GM19372 (cell line): ENCODE measurements at regions not wholly inside any gene's neighbourhood (a gene's known extent, or its start where the extent isn't known, plus 50 kb on each side); places are given as distances from the start of the nearest gene placed in this dataset.

Experiments
- ATAC-seq: cut with Tn5 transposase; IDR thresholded peaks from one replicate; pipeline ENCODE4 v1.9.1; 2021; ENCODE audit warnings: mild to moderate bottlenecking, low read depth, moderate library complexity; ENCODE audit not compliant: unreplicated experiment

DNA sequence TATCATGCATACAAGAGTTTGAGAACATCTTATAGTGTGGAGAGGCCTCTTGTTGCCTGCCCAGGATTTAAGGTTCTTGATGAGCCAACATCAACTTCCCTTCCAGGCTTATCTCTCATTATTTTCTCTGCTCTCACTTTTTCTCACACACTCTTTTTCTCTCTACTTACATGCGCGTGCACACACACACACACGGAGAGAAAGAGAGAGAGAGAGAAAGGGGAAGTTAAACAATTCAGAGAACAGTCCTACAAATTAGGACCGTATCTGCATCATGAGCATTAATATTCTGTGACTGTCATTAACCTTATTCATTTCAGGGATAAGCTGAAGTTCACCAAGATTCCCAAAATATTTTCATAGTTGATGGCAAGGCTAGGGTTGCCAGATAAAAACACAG lies 269.0 kb downstream of the ZNF621 start:
- ATAC-seq = no peak

DNA sequence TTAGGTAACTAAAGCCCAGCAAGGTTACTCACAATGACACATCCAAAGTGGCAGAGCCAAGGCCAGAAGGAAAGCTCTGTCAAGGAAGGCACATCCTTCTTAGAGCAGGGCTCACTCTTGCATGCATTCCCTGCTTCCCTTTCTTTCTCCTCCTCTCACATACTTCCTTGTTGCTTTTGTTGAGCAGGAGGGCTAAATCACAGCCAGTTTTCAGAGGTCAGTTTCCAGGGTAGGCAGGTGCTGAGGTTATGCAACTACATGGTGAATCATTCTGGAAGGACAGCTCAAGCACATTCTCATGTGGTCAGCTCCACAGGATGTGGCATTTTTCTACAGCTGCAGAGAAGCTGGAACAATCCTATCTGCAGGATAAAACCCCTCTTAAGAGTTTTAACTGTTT lies 275.6 kb downstream of the ZNF621 start:
- ATAC-seq = no peak

DNA sequence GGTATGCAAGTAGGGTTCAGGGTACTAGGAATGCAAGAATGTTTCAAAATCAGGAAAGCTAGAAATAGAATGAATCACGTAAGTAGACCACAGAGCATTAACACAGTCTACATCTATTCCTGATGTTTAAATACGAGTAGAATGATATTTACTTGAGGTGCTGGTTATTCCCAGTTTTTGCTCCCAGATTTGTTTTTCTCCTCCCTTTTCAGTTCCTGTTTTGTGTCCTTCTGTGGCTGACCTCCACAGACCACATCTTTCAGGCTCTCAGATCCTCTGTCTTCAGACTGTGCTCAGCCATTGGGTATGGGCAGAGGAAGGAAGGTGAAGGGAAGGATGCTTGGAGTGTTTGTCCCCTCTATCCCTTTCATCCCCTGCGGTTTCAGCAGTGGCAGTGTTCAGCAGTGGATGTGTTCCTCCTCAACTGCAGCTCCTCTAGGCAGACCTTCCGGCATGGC lies 276.6 kb downstream of the ZNF621 start:
- ATAC-seq = no peak

DNA sequence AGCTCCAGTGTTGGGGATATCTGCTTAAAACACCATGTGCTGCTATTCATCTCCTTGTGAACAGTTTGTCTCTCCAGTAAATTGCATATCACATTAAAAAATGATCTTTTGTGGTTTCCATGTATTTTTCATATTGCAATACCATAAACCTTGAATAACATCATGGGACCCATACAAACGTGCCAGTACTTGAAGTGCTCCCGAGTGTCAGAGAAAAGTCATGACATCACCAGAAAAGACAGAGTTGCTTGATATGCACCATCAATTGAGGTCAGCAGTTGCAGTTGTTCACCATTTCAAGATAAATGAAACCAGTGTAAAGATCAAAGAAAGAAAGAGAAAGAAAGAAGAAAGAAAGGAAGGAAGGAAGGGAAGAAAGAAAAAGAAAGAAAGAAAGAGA lies 278.6 kb downstream of the ZNF621 start:
- no peak for ATAC-seq

- ATAC-seq = no peak
Observed at GRCh38 chr3:40805456-40805855, 280.7 kb downstream of the ZNF621 start.

- ATAC-seq = no peak
Observed at GRCh38 chr3:40810813-40811212, 286.1 kb downstream of the ZNF621 start.

- ATAC-seq = no peak
Observed at GRCh38 chr3:40817017-40817416, 292.3 kb downstream of the ZNF621 start.

DNA sequence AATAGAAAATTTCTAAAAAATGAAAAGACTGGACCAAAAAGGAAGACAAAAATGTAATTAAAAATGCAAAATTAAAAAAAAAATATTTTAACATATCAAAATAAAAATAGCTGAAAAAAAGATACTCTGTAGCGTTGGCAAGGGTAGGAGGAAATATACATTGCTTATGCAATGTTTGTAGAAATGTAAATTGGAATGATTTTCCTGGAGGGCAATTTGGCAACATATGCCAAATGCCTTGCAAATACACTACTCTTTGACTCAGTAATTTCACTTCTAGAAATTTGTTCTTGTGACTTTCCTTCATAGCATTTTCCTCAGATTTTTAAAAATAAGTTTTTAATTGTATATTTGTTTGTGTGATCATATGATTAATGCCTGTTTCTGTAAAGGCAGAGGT lies 296.6 kb downstream of the ZNF621 start:
- ATAC-seq = no peak

DNA sequence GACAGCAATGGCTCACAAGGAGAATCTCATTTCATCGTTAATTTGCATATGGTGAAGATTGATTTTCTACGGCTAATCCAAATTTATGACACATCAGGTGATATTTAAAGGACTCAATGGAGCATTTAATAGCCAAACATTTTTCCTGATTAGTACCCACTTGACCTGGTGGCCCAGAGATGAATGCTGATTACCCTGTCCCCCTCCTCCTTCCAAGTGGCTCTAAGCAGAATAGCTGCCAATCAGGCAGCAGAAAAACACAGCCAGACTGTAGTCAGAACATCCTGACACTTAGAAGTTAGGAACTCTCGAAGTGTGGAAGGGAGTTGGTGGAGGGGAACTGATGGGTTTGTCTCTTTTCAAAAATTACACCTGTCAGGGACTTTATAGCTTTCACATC lies 302.5 kb downstream of the ZNF621 start:
- no peak for ATAC-seq

DNA sequence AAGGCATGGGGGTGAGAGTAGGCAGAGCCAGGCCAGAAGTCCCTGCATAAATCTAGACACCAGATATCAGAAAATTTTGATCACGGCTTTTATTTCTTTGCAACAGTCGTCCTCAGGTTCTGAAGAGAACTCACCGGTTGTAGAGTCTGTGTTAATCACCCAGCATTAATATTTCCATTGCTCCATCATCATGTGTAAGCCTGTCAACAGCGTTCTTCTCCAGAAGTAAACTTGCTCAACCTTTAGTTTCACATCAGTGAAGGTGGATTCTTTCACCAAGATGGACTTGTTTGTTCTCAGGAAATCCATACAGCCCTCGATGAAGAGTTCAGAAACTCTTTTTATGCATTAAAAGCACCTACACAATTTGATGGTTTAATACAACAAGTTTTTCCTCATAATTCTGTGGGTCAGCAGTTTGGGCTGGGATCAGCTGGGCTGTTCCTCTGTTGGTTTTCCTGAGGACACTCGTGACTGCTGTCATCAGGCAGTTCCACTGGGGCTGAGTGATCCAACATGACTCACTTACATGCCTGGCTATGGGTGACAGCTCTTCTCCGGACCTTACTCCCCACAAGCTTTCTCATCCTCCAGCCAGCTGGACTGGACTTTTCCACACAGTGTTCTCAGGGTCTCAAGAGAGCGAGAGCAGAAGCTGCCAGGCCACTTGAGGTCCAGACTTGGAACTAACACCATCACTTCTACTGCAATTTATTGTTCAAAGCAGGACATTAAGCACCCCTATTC lies 303.4 kb downstream of the ZNF621 start:
- ATAC-seq = no peak

GRCh38 chr3:40828741-40829415 lies 304.1 kb downstream of the ZNF621 start:
- ATAC-seq = no peak

GRCh38 chr3:40829876-40830275 lies 305.1 kb downstream of the ZNF621 start:
- ATAC-seq = no peak

DNA sequence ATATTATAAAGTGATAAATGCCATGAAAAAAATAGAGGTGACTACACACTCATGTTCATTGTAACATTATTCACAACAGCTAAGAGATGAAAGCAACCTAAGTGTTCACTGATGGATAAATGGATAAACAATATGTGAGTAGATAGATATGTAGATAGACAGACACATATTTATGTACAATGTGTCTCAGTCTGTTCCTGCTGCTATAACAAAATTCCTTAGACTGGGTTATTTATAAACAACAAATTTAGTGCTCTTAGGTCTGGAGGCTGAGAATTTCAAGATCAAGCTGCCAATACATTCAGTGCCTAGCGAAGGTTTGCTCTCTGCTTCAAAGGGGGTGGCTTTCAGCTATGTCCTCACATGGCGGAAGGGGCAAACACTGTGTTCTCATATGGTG lies 312.5 kb downstream of the ZNF621 start:
- ATAC-seq = no peak

- ATAC-seq = no peak
Observed at GRCh38 chr3:40841131-40841530, 316.4 kb downstream of the ZNF621 start.

GRCh38 chr3:40841570-40842109 lies 316.9 kb downstream of the ZNF621 start:
- ATAC-seq = no peak

GRCh38 chr3:40842714-40843113 lies 318.0 kb downstream of the ZNF621 start:
- no peak for ATAC-seq

DNA sequence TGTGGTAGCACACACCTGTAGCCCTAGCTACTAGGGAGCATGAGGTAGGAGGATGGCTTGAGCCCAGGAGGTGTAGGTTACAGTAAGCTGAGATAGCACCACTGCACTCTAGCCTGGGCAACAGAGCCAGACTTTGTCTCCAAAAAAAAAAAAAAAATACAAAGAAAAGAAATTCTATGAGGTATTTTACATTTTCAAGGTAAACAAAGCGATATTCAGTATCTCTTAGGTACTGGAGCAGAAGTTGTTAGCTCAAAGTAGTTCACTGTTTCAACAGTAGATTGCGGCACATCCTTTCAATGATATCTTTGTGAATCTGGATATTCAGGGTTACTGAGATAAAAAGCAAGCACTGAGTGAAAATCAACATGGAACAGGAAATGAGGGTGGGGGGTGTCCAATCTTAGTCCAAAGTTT lies 318.5 kb downstream of the ZNF621 start:
- ATAC-seq = no peak

DNA sequence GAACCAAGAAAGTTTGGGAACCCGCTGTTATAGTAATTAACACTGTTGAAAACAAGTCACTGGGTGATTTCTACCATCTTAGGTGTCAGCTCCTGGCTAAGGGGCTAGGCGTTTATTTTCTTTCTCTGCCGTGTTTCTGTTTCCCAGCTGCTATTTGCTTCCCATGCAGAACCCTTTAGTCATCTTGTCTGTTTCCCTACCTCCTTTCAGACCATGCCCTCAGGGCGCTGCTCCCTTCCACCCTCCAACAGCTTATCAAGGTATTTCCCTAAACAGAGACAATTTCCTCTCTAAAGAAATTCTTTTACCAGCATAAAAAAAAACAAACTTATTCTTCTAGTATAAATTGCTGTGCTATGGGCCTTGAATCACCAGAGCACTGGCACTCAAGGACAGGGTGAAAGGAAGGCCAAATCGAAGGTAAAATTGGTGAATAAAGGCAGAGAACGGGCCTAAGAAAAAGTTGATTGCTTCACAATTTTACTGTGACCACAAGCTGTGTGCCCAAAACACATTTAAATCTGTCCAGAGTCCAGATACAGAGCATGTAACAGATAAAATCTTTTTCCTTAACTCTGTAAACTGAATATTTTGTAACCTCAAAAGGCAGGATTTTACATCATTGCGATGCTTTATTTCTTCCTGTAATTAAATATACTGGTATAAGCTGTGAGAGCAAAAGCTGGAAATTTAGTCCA lies 319.2 kb downstream of the ZNF621 start:
- ATAC-seq = no peak

- no peak for ATAC-seq
Observed at GRCh38 chr3:40844896-40845295, 320.1 kb downstream of the ZNF621 start.

- no peak for ATAC-seq
Observed at GRCh38 chr3:40845447-40845846, 320.7 kb downstream of the ZNF621 start.

- ATAC-seq = no peak
Observed at GRCh38 chr3:40845916-40846315, 321.2 kb downstream of the ZNF621 start.
